ACC112 (cell line): ENCODE measurements at regions not wholly inside any gene's neighbourhood (a gene's known extent, or its start where the extent isn't known, plus 50 kb on each side); places are given as distances from the start of the nearest gene placed in this dataset.

Source experiments
- H2AFZ ChIP-seq: fragments of 200-600 bp; sonication (generic); one replicate; pipeline ENCODE4 v1.6.0; 2017; ENCODE audit warnings: antibody characterized with exemption, low read length; ENCODE audit not compliant: unreplicated experiment
- H3K27ac ChIP-seq: fragments of 200-600 bp; sonication (generic); 2 replicates; pipeline ENCODE4 v1.5.1; 2014; ENCODE audit warnings: low read depth, mild to moderate bottlenecking, antibody characterized with exemption, low read length, moderate library complexity
- H3K27me3 ChIP-seq: fragments of 200-600 bp; sonication (generic); 2 replicates; pipeline ENCODE4 v1.6.1; 2014; ENCODE audit warnings: mild to moderate bottlenecking, antibody characterized with exemption, low read length, moderate library complexity, mixed read lengths; ENCODE audit not compliant: insufficient read depth
- H3K36me3 ChIP-seq: fragments of 200-600 bp; sonication (generic); 2 replicates; pipeline ENCODE4 v1.6.1; 2016; ENCODE audit warnings: mild to moderate bottlenecking, antibody characterized with exemption, low read length, moderate library complexity, mixed read lengths; ENCODE audit not compliant: insufficient read depth
- H3K4me1 ChIP-seq: fragments of 200-600 bp; sonication (generic); one replicate; pipeline ENCODE4 v1.6.1; 2016; ENCODE audit warnings: low read length, mixed read lengths; ENCODE audit not compliant: insufficient read depth, unreplicated experiment, control insufficient read depth
- H3K4me3 ChIP-seq: fragments of 200-600 bp; sonication (generic); 2 replicates; pipeline ENCODE4 v1.5.1; 2014; ENCODE audit warnings: mild to moderate bottlenecking, low read depth, low read length
- H3K79me2 ChIP-seq: fragments of 200-600 bp; sonication (generic); one replicate; pipeline ENCODE4 v1.6.0; 2016; ENCODE audit warnings: low read length; ENCODE audit not compliant: control insufficient read depth, unreplicated experiment, insufficient read depth

DNA sequence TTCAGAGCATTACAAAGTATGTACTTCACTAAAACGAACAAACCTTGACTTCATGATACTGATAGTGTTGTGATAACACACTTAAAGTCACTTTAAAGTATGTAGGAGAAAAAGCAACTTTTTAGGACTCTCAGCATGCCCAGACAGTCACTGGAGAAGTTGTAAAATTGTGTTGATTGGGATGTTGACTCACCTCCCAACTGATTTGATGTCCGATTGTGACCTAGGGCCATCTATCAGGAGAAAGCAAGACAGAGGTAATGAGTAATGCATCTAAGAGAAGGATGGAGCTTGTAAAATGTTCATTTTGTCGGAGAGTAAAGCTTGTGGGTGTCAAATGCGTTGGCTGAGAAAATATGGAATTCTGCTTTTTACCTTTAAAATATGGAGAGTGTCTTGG lies 135.4 kb upstream of the SEMA3D start:
- H3K27me3 ChIP-seq, result no peaks in the 10 kb centered on the region
- no peak overlapping the region for H3K4me3 ChIP-seq
- H3K79me2 ChIP-seq, result no peaks in the 10 kb centered on the region
- H3K36me3 ChIP-seq, result no peaks in the 10 kb centered on the region
- H3K27ac ChIP-seq, result no peak overlapping the region
- H2AFZ ChIP-seq, result no peak overlapping the region
- no peaks in the 10 kb centered on the region for H3K4me1 ChIP-seq

DNA sequence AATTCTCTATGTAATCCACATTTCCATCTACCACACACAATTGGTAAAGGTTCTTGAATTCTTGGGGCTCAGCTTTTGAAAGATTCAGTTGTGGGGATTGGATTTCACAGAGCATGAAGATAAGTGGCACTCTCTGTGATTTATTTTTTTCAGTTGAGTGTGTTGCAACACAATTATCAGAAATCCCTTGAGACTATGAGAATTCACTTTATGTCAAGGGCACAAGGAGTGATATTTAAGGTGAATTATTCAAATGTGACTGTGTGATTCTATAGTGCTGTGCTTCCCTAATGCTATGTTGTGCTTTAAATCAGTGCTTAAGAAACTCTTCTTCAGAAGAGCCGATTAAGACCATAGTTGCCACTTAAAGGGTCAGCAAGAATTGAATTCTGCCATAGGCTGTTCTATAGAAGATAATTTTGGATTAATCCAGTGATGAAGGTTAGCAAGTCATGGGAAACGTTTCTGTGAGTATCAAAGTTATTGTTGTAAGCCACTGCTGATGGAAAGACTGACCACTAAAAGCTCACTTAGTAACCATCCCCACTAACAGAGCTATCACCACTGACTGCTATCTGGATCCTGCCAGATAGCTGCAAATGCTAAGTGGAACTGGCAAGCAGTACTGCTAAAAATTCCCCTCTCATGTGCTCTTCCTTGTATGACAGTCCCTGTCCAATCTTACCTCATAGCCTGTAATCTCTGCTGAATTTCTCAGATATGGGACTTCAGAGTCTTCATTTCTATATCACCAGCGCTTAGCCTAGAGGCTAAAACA lies 134.0 kb upstream of the SEMA3D start:
- Histone ChIP-seq H3K36me3 (no peaks in the 10 kb centered on the region), H2AFZ (no peak overlapping the region), H3K27ac (no peak overlapping the region), H3K4me1 (no peaks in the 10 kb centered on the region), H3K4me3 (no peak overlapping the region), H3K27me3 (no peaks in the 10 kb centered on the region), H3K79me2 (no peaks in the 10 kb centered on the region)

DNA sequence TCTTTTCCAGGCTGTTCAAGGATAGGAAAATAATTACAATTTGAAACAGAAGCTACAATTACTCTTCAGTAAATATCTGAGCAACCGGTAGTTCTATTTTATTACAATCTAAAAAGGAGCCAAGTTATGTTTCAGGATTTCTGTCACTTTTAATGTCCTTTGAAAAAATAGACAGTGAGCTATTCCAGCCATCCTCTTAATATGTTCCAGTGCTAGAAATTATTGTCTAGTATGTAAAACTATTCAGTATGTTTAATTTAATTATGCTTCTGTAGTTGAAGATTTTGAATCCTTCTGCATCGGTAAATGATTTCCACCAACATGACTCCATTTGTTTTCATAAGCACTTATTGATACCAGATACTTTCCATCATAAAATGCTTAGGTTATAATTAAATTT lies 129.6 kb upstream of the SEMA3D start:
- Histone ChIP-seq H3K27me3 (peaks cover 5% of the 10 kb centered on the region), H3K36me3 (no peaks in the 10 kb centered on the region), H3K4me3 (no peak overlapping the region), H3K79me2 (no peaks in the 10 kb centered on the region), H3K4me1 (no peaks in the 10 kb centered on the region), H2AFZ (no peak overlapping the region), H3K27ac (no peak overlapping the region)

DNA sequence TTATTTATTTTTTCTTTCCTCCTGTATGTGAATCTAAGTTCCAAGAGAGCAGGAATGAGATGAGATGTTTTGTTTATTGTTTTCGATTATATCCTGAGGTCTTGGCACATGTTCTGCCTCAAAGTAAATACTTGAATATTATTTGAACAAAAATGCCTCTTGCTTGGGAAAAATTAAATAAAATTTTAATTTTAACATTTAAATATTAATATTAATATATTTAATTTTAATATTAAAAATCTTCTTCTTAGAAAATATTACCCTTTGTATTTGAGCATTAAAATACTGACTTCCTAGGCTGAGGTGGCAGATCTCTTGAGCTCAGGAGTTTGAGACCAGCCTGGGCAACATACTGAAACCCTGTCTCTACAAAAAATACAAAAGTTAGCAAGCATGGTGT lies 123.4 kb upstream of the SEMA3D start:
- H3K36me3 ChIP-seq, result no peaks in the 10 kb centered on the region
- H2AFZ ChIP-seq, result no peak overlapping the region
- no peak overlapping the region for H3K27ac ChIP-seq
- H3K4me1 ChIP-seq, result no peaks in the 10 kb centered on the region
- no peaks in the 10 kb centered on the region for H3K79me2 ChIP-seq
- H3K27me3 ChIP-seq, result peaks cover 5% of the 10 kb centered on the region
- H3K4me3 ChIP-seq, result no peak overlapping the region

DNA sequence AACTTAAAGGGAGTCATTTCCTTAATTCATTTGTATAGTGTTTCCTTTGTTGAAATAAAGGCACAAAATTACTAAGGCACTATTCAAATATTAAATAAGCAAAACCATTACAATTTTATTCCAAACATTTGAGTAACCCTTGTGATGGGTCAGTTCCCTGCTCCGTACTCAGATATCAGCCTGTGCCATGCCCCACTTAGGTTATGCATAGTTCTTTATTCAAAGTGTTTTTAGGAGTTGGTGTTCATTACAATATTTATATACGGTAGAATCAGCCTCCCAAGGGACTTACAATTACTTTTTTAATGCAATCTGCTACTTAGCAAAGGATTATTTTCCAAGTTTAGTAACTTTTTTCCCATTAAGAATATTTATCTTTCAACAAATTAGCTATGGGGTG lies 119.3 kb upstream of the SEMA3D start:
- Histone ChIP-seq H3K4me3 (no peak overlapping the region), H3K4me1 (no peaks in the 10 kb centered on the region), H2AFZ (no peak overlapping the region), H3K27me3 (no peaks in the 10 kb centered on the region; the same call in 1 of the 2 replicates), H3K79me2 (no peaks in the 10 kb centered on the region), H3K27ac (no peak overlapping the region), H3K36me3 (no peaks in the 10 kb centered on the region)

DNA sequence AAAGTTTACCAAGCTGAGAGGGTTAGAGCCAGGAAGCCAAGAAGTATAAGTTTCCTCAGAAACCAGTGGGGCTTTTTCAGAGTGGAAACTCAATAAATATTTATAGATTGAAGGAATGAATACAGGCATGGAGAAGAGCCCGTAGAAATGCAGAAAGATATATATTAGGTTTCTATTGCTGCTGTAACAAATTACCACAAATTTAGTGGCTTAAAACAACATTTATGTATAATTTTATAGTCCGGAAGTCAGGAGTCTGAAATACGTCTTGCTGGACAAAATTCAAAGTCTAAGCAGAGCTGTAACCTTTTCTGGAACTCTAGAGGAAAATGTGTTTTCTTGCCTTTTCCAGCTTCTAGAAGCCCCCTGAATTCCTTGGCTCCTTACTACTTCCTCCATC lies 107.3 kb upstream of the SEMA3D start:
- Histone ChIP-seq H3K79me2 (no peaks in the 10 kb centered on the region), H3K36me3 (no peaks in the 10 kb centered on the region), H2AFZ (no peak overlapping the region), H3K4me1 (no peaks in the 10 kb centered on the region), H3K27ac (no peak overlapping the region), H3K4me3 (no peak overlapping the region), H3K27me3 (no peaks in the 10 kb centered on the region)

DNA sequence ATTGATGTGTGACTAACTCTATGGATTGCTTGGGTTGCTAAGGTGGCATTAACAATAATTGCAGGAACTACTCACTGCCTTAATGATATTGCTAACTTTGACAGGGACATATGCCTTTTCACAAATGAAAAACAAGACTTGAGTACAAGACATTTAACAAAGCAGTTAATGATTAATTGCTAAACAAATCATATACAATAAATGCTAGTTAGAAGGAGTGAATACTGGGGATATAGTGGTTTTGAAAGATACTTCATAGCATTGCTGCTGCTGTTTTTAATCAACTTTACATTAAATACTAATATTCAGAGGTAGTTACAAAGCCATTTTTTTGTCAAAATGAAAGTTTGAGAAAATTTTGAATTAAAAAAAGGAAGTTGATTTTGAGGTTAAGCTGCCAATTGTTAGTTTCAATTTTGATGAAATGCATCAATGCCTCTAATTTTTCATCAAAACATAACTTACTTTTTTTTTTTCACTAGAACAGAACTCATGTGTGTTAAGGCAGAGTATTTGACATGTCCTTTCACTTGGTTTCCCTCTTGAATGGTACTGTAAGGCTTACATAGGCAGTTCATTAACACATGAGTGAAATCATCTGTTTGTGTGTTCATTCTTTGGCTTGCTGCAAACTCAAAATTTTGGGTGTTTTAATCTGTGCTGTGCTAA lies 106.2 kb upstream of the SEMA3D start:
- Histone ChIP-seq H3K4me1 (no peaks in the 10 kb centered on the region), H3K27ac (no peak overlapping the region), H3K27me3 (no peaks in the 10 kb centered on the region), H2AFZ (peak overlapping the region; percentile 28), H3K79me2 (no peaks in the 10 kb centered on the region), H3K4me3 (no peak overlapping the region), H3K36me3 (no peaks in the 10 kb centered on the region)

DNA sequence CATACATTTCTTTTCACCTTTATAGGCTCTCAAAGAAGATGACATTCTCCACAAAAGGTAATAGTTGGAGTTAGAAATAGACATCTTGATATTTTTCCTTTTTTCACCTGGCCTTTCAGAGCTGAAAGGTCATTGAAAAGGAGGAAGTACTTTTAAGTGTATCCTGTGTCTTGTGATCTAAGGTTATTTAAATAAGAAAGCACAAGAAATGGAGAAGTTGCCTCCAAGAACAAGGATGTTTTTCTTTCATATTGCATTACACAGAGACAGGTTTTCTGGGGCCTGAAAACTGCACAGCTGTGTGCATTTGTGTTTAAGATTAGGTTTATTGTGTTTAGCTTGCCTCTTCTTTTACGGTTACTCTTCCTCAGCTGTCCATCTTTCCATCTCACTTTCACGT lies 103.4 kb upstream of the SEMA3D start:
- Histone ChIP-seq H3K4me1 (peaks cover 4% of the 10 kb centered on the region), H3K27me3 (no peaks in the 10 kb centered on the region)

DNA sequence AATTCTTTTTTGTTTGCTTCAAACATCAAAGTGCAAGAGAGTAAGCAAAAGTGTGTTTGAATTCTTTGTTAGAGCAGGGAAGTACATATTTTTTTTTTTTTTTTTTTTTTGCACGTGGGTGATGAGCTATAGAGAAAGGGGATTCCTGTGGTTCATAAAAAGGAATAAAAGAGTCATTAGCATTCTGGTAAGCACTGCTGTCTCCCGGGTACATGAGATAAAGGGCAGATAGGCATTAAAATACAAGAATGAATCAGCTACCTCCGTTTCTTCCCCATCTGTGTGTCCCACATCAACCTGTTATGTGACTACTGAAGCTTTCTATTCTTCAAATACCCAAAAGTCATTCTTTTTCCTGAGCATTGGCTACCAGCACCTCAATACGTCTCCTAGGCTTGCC lies 102.4 kb upstream of the SEMA3D start:
- H3K27ac ChIP-seq, result no peak overlapping the region
- H3K27me3 ChIP-seq, result no peaks in the 10 kb centered on the region
- no peaks in the 10 kb centered on the region for H3K79me2 ChIP-seq
- peaks cover 4% of the 10 kb centered on the region for H3K4me1 ChIP-seq
- no peak overlapping the region for H3K4me3 ChIP-seq
- H2AFZ ChIP-seq, result no peak overlapping the region
- H3K36me3 ChIP-seq, result no peaks in the 10 kb centered on the region

More for the DNA sequence above, 103.4 kb upstream of the SEMA3D start:
- H3K79me2 ChIP-seq, result no peaks in the 10 kb centered on the region
- H2AFZ ChIP-seq, result no peak overlapping the region
- no peak overlapping the region for H3K27ac ChIP-seq
- H3K4me3 ChIP-seq, result no peak overlapping the region
- no peaks in the 10 kb centered on the region for H3K36me3 ChIP-seq

DNA sequence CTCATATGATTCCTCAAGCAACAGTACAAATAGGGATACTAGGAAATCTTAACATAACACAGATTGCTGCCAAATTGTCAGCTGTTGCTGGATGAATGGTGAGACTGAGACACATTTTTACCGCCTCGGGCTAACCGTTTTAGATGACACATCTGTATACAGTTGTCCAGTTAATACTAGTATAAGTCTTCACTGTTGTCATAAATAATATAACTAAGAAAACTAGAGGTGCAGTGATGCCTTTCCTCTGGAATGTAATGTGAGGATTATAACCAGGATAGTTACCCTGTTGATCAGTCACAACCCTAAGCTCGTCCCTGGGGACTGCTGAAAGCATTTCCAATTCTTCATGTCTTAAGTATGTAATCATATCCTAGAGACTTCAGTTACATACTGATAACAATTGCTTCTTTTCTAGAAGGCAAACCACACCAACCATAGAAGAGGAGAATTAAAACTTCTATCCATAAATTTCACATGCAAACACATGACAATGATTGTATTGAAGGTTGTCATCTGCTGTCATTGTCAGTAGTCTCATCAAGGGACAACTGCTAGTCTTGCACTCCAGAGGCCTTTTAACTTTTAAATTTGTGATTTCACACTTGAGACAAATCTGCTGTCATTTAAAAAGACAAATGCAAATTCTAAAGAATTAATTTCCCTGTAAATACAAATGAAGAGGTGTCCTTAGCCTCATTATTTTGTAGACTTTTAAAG lies 100.4 kb upstream of the SEMA3D start:
- Histone ChIP-seq H3K36me3 (no peaks in the 10 kb centered on the region), H3K4me3 (no peak overlapping the region), H3K4me1 (peaks cover 4% of the 10 kb centered on the region), H3K79me2 (no peaks in the 10 kb centered on the region), H3K27me3 (no peaks in the 10 kb centered on the region), H3K27ac (no peak overlapping the region), H2AFZ (no peak overlapping the region)
